Ovary (tissue), 3 donors: ENCODE measurements at regions not wholly inside any gene's neighbourhood (a gene's known extent, or its start where the extent isn't known, plus 50 kb on each side); places are given as distances from the start of the nearest gene placed in this dataset.

Experiments used
- CTCF ChIP-seq, 3 donors: fragments of 450-650 bp in 2 of 3; fragments of 200-600 bp in 1 of 3; IDR thresholded peaks; one replicate each; pipeline versions ENCODE4 v1.5.1 to v1.8.0; 2016 to 2022; ENCODE audit warnings: antibody characterized with exemption in 3 of 3, mild to moderate bottlenecking in 1 of 3
- POLR2A ChIP-seq: fragments of 450-650 bp; IDR thresholded peaks from one replicate; pipeline ENCODE4 v1.6.1; 2017; ENCODE audit warnings: antibody characterized with exemption, mild to moderate bottlenecking, moderate library complexity
- donor health status: DM: no; HTN: no; CAD: no.

GRCh38 chr4:128603081-128603480, 206.4 kb upstream of the JADE1 start:
- TF ChIP-seq CTCF (IDR thresholded peaks at IDR 0.05) (no peak), POLR2A (no peak)
